ENCODE measurements at regions not wholly inside any gene's neighbourhood (a gene's known extent, or its start where the extent isn't known, plus 50 kb on each side); places are given as distances from the start of the nearest gene placed in this dataset.

DNA sequence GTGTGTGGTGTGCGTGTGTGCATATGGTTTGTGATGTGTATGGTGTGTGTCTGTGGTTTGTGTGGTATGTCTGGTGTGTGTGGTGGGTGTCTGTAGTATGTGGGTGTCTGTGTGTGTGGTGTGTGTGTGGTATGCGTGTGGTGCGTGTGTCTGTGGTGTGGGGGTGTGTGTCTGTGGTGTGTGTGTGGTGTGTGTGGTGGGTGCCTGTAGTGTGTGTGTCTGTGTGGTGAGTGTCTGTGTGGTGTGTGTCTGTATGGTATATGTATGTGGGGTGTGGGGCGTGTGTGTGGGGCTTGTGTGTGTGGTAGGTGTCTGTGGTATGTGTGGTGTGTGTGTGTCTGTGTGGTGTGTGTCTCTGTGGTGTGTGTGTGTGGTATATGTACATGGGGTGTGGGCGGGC is 300.7 kb downstream of the TEX29 start:
- Histone ChIP-seq H3K9me3 (ENCODE audit: low read depth, low read length, poor library complexity, severe bottlenecking) (no peaks in the 10 kb centered on the region), H3K4me1 (ENCODE audit: insufficient read depth, low read length, poor library complexity, severe bottlenecking) (no peaks in the 10 kb centered on the region), H3K36me3 (ENCODE audit: insufficient read depth, low read length, poor library complexity, severe bottlenecking) (no peaks in the 10 kb centered on the region), H3K27me3 (replicated peaks; ENCODE audit: insufficient read depth, low read depth, low read length, poor library complexity) (peaks cover 52% of the 10 kb centered on the region), H3K4me3 (ENCODE audit: low read depth, low read length, poor library complexity, severe bottlenecking) (no peak overlapping the region), H3K27ac (ENCODE audit: low read depth, low read length, poor library complexity, severe bottlenecking) (no peak overlapping the region)
- ChIA-PET CTCF (no interaction called here), POLR2A (ENCODE audit: low non-redundant PET) (no interaction called here)
- TF ChIP-seq, protein P1, sequence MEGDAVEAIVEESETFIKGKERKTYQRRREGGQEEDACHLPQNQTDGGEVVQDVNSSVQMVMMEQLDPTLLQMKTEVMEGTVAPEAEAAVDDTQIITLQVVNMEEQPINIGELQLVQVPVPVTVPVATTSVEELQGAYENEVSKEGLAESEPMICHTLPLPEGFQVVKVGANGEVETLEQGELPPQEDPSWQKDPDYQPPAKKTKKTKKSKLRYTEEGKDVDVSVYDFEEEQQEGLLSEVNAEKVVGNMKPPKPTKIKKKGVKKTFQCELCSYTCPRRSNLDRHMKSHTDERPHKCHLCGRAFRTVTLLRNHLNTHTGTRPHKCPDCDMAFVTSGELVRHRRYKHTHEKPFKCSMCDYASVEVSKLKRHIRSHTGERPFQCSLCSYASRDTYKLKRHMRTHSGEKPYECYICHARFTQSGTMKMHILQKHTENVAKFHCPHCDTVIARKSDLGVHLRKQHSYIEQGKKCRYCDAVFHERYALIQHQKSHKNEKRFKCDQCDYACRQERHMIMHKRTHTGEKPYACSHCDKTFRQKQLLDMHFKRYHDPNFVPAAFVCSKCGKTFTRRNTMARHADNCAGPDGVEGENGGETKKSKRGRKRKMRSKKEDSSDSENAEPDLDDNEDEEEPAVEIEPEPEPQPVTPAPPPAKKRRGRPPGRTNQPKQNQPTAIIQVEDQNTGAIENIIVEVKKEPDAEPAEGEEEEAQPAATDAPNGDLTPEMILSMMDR (conservative IDR thresholded peaks at IDR 0.05; ENCODE audit: low read depth, low read length) = no peak
- no peak for TF ChIP-seq EZH2 (IDR thresholded peaks at IDR 0.05; ENCODE audit: borderline replicate concordance, low read depth, low read length, poor library complexity, severe bottlenecking)
- no TSS peak for BruUV-seq (replicated peaks)
- intact Hi-C loops (cut with micrococcal nuclease; ENCODE audit: unreplicated experiment) = no loop called here
- DNase-seq (ENCODE audit: low spot score) = no peak

DNA sequence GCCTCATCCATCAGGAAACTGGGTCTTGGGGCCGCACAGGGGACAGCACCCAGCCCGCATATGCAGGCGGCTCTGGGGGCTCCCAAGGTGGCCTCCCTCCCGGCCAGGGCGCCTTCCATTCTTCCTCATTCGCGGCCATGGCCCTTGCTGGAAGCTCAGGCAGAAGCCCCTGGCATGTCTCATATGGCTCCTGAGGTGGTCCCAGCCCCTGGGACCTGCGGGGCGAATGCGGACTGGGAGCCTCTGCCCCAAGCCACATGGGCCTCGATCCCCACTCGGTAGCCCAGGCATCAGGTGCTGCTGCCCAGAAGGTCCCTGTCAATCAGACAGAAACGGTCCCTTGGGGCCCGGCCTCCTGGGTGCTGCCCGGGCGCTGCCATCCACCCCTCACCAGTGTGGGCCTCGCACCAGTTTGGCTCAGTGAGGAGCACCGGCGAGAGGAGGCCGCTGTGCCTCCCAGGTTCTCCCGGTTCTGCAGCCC is 301.6 kb downstream of the TEX29 start:
- TF ChIP-seq, protein P1 (conservative IDR thresholded peaks at IDR 0.05; ENCODE audit: low read depth, low read length) = no peak
- no peak for TF ChIP-seq EZH2 (IDR thresholded peaks at IDR 0.05; ENCODE audit: borderline replicate concordance, low read depth, low read length, poor library complexity, severe bottlenecking)
- Histone ChIP-seq H3K9me3 (ENCODE audit: low read depth, low read length, poor library complexity, severe bottlenecking) (no peaks in the 10 kb centered on the region), H3K27ac (ENCODE audit: low read depth, low read length, poor library complexity, severe bottlenecking) (no peak overlapping the region), H3K36me3 (ENCODE audit: insufficient read depth, low read length, poor library complexity, severe bottlenecking) (no peaks in the 10 kb centered on the region), H3K4me1 (ENCODE audit: insufficient read depth, low read length, poor library complexity, severe bottlenecking) (no peaks in the 10 kb centered on the region), H3K4me3 (ENCODE audit: low read depth, low read length, poor library complexity, severe bottlenecking) (no peak overlapping the region), H3K27me3 (replicated peaks; ENCODE audit: insufficient read depth, low read depth, low read length, poor library complexity) (peaks cover 52% of the 10 kb centered on the region)
- intact Hi-C loops (cut with micrococcal nuclease; ENCODE audit: unreplicated experiment) = no loop called here
- BruUV-seq (replicated peaks) = no TSS peak
- ChIA-PET POLR2A (ENCODE audit: low non-redundant PET) (no interaction called here), CTCF (no interaction called here)
- DNase-seq (ENCODE audit: low spot score) = no peak

DNA sequence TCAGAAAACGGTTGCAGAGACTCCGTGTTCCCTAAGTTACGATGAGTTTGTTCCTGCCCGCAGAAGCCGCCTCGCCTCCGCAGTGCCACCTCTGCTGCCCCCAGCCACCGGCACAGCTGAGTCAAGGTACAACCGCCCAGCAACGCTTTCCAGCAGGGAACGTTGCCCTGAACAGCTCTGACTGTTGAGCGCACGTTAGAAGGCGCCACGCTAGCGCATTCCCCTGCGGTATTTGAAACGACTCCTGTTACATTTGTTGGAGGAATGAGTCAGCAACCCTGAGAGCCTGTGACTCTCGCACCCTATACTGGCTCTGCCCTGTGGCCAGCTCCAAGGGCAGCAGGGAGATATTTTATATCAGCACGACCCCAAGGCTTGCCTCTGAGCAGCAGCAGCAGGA is 302.8 kb downstream of the TEX29 start:
- no peak for TF ChIP-seq EZH2 (IDR thresholded peaks at IDR 0.05; ENCODE audit: borderline replicate concordance, low read depth, low read length, poor library complexity, severe bottlenecking)
- TF ChIP-seq, protein P1 (conservative IDR thresholded peaks at IDR 0.05; ENCODE audit: low read depth, low read length) = no peak
- Histone ChIP-seq H3K36me3 (ENCODE audit: insufficient read depth, low read length, poor library complexity, severe bottlenecking) (no peaks in the 10 kb centered on the region), H3K27ac (ENCODE audit: low read depth, low read length, poor library complexity, severe bottlenecking) (no peak overlapping the region), H3K4me3 (ENCODE audit: low read depth, low read length, poor library complexity, severe bottlenecking) (no peak overlapping the region), H3K9me3 (ENCODE audit: low read depth, low read length, poor library complexity, severe bottlenecking) (no peaks in the 10 kb centered on the region), H3K27me3 (replicated peaks; ENCODE audit: insufficient read depth, low read depth, low read length, poor library complexity) (peaks cover 52% of the 10 kb centered on the region), H3K4me1 (ENCODE audit: insufficient read depth, low read length, poor library complexity, severe bottlenecking) (no peaks in the 10 kb centered on the region)
- intact Hi-C loops (cut with micrococcal nuclease; ENCODE audit: unreplicated experiment) = no loop called here
- POLR2A ChIA-PET (ENCODE audit: low non-redundant PET) = no interaction called here
- DNase-seq (ENCODE audit: low spot score) = no peak
- CTCF ChIA-PET = no interaction called here
- BruUV-seq (replicated peaks) = no TSS peak
